Effector memory CD4-positive, alpha-beta T cell (primary cell): ENCODE measurements at regions not wholly inside any gene's neighbourhood (a gene's known extent, or its start where the extent isn't known, plus 50 kb on each side); places are given as distances from the start of the nearest gene placed in this dataset.

ENCODE experiments used
- DNase-seq, 3 donors: peaks; one replicate each; pipeline ENCODE4 v3.0.0-alpha.2; 2020
- H3K27ac ChIP-seq: 2 replicates; pipeline ENCODE4 v1.7.0; 2013; ENCODE audit warnings: mild to moderate bottlenecking, low read length, moderate library complexity; ENCODE audit not compliant: insufficient read depth, poor library complexity, severe bottlenecking
- H3K27me3 ChIP-seq: replicated peaks from 2 replicates; pipeline ENCODE4 v1.7.0; 2013; ENCODE audit warnings: mild to moderate bottlenecking, low read length; ENCODE audit not compliant: insufficient read depth, control insufficient read depth, poor library complexity, severe bottlenecking
- H3K36me3 ChIP-seq: 2 replicates; pipeline ENCODE4 v1.7.0; 2013; ENCODE audit warnings: mild to moderate bottlenecking, low read length, moderate library complexity; ENCODE audit not compliant: control insufficient read depth, insufficient read depth
- H3K4me1 ChIP-seq: 2 replicates; pipeline ENCODE4 v1.7.0; 2013; ENCODE audit warnings: low read length, mild to moderate bottlenecking; ENCODE audit not compliant: control insufficient read depth, insufficient read depth, poor library complexity, severe bottlenecking
- H3K4me3 ChIP-seq: 2 replicates; pipeline ENCODE4 v1.7.0; 2013; ENCODE audit warnings: low read length, low read depth, mild to moderate bottlenecking; ENCODE audit not compliant: insufficient read depth, poor library complexity, severe bottlenecking
- H3K9me3 ChIP-seq: 2 replicates; pipeline ENCODE4 v1.7.0; 2013; ENCODE audit warnings: mild to moderate bottlenecking, low read length, moderate library complexity; ENCODE audit not compliant: control insufficient read depth

- Histone ChIP-seq H3K27me3 (no peaks in the 10 kb centered on the region), H3K27ac (no peak overlapping the region), H3K4me1 (no peaks in the 10 kb centered on the region), H3K36me3 (no peaks in the 10 kb centered on the region), H3K9me3 (no peaks in the 10 kb centered on the region), H3K4me3 (no peak overlapping the region)
- no peak for DNase-seq
Observed at GRCh38 chr2:18988631-18989232, 369.7 kb downstream of the OSR1 start.

- no peaks in the 10 kb centered on the region for H3K9me3 ChIP-seq
- H3K27ac ChIP-seq = no peak overlapping the region
- H3K4me1 ChIP-seq = no peaks in the 10 kb centered on the region
- H3K36me3 ChIP-seq = no peaks in the 10 kb centered on the region
- no peak overlapping the region for H3K4me3 ChIP-seq
- no peaks in the 10 kb centered on the region for H3K27me3 ChIP-seq
- no peak for DNase-seq
Observed at GRCh38 chr2:18987592-18988073, 370.8 kb downstream of the OSR1 start.

- Histone ChIP-seq H3K9me3 (no peaks in the 10 kb centered on the region), H3K27ac (no peak overlapping the region), H3K4me3 (no peak overlapping the region), H3K27me3 (no peaks in the 10 kb centered on the region), H3K36me3 (no peaks in the 10 kb centered on the region), H3K4me1 (no peaks in the 10 kb centered on the region)
- DNase-seq = no peak
Observed at GRCh38 chr2:18987016-18987415, 371.4 kb downstream of the OSR1 start.

GRCh38 chr2:18986046-18986445 is 372.4 kb downstream of the OSR1 start:
- no peaks in the 10 kb centered on the region for H3K27me3 ChIP-seq
- H3K4me3 ChIP-seq = no peak overlapping the region
- H3K4me1 ChIP-seq = no peaks in the 10 kb centered on the region
- no peaks in the 10 kb centered on the region for H3K36me3 ChIP-seq
- H3K9me3 ChIP-seq = no peaks in the 10 kb centered on the region
- no peak for DNase-seq
- H3K27ac ChIP-seq = no peak overlapping the region

- no peak for DNase-seq
- no peaks in the 10 kb centered on the region for H3K27me3 ChIP-seq
- H3K9me3 ChIP-seq = no peaks in the 10 kb centered on the region
- no peaks in the 10 kb centered on the region for H3K36me3 ChIP-seq
- H3K27ac ChIP-seq = no peak overlapping the region
- H3K4me3 ChIP-seq = no peak overlapping the region
- no peaks in the 10 kb centered on the region for H3K4me1 ChIP-seq
Observed at GRCh38 chr2:18980786-18981430, 377.5 kb downstream of the OSR1 start.

- no peak for DNase-seq
- Histone ChIP-seq H3K4me1 (no peaks in the 10 kb centered on the region), H3K9me3 (no peaks in the 10 kb centered on the region), H3K4me3 (no peak overlapping the region), H3K36me3 (no peaks in the 10 kb centered on the region), H3K27ac (no peak overlapping the region), H3K27me3 (no peaks in the 10 kb centered on the region)
Observed at GRCh38 chr2:18980104-18980785, 378.2 kb downstream of the OSR1 start.

GRCh38 chr2:18977409-18977808 is 381.0 kb downstream of the OSR1 start:
- Histone ChIP-seq H3K36me3 (no peaks in the 10 kb centered on the region), H3K4me3 (no peak overlapping the region), H3K27ac (no peak overlapping the region), H3K4me1 (no peaks in the 10 kb centered on the region), H3K9me3 (no peaks in the 10 kb centered on the region), H3K27me3 (no peaks in the 10 kb centered on the region)
- DNase-seq = no peak

GRCh38 chr2:18976168-18976961 is 382.1 kb downstream of the OSR1 start:
- no peak for DNase-seq
- H3K4me3 ChIP-seq = no peak overlapping the region
- no peaks in the 10 kb centered on the region for H3K4me1 ChIP-seq
- H3K27ac ChIP-seq = no peak overlapping the region
- no peaks in the 10 kb centered on the region for H3K27me3 ChIP-seq
- H3K36me3 ChIP-seq = no peaks in the 10 kb centered on the region
- H3K9me3 ChIP-seq = no peaks in the 10 kb centered on the region

GRCh38 chr2:18975506-18976167 is 382.8 kb downstream of the OSR1 start:
- DNase-seq = no peak
- Histone ChIP-seq H3K27ac (no peak overlapping the region), H3K36me3 (no peaks in the 10 kb centered on the region), H3K4me1 (no peaks in the 10 kb centered on the region), H3K4me3 (no peak overlapping the region), H3K27me3 (no peaks in the 10 kb centered on the region), H3K9me3 (no peaks in the 10 kb centered on the region)
